Lower lobe of right lung (tissue), 2 donors: ENCODE measurements at regions not wholly inside any gene's neighbourhood (a gene's known extent, or its start where the extent isn't known, plus 50 kb on each side); places are given as distances from the start of the nearest gene placed in this dataset.

Experiments used
- ATAC-seq, 2 donors: fragments of 200-7000 bp; cut with Tn5 transposase; one replicate each; pipeline ENCODE4 v1.9.1; 2020 to 2022; ENCODE audit warnings: mild to moderate bottlenecking in 2 of 2, moderate library complexity in 2 of 2
- DNase-seq: peaks from one replicate; pipeline ENCODE4 v3.0.0-alpha.2; 2020
- H3K27ac ChIP-seq: fragments of 200-600 bp; one replicate; pipeline ENCODE4 v1.8.0; 2022
- H3K27me3 ChIP-seq: fragments of 200-600 bp; one replicate; pipeline ENCODE4 v1.8.0; 2022; ENCODE audit warnings: low read depth
- H3K36me3 ChIP-seq: fragments of 200-600 bp; one replicate; pipeline ENCODE4 v1.8.0; 2022; ENCODE audit warnings: mild to moderate bottlenecking
- H3K4me1 ChIP-seq: fragments of 200-600 bp; one replicate; pipeline ENCODE4 v1.8.0; 2022
- H3K4me3 ChIP-seq: fragments of 200-600 bp; one replicate; pipeline ENCODE4 v1.8.0; 2022; ENCODE audit warnings: mild to moderate bottlenecking
- H3K9me3 ChIP-seq: fragments of 200-600 bp; one replicate; pipeline ENCODE4 v1.8.0; 2022
- intact Hi-C: fragments of 100-400 bp; cut with DNase I; formaldehyde crosslinking; loops from one replicate; pipeline ENCODE4 v1.11.0; 2022
- TF ChIP-seq, protein P1 (sequence below): fragments of 200-600 bp; IDR thresholded peaks from one replicate; pipeline ENCODE4 v1.8.0; 2022; ENCODE audit warnings: antibody characterized with exemption, mild to moderate bottlenecking
- donor health status: DM: no; HTN: yes; CAD: no; lungs with severe emphysema.

DNA sequence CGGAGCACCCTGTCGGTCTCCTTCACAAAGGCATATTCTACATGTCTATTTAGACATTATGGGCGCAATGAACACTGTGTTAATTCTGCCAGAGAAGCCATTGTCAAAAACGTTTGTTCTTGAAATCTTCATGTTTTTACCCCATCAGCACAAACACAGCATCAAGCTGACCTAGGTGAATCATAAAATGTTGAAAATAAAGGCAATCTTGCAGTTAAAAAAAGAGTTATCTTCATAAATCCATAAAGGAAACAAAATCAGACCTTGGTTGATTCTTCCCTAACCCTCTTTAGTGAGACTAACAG is 154.9 kb downstream of the DIO2 start:
- intact Hi-C loops: no loop called here
- H3K27me3 ChIP-seq: no peaks in the 10 kb centered on the region

DNA sequence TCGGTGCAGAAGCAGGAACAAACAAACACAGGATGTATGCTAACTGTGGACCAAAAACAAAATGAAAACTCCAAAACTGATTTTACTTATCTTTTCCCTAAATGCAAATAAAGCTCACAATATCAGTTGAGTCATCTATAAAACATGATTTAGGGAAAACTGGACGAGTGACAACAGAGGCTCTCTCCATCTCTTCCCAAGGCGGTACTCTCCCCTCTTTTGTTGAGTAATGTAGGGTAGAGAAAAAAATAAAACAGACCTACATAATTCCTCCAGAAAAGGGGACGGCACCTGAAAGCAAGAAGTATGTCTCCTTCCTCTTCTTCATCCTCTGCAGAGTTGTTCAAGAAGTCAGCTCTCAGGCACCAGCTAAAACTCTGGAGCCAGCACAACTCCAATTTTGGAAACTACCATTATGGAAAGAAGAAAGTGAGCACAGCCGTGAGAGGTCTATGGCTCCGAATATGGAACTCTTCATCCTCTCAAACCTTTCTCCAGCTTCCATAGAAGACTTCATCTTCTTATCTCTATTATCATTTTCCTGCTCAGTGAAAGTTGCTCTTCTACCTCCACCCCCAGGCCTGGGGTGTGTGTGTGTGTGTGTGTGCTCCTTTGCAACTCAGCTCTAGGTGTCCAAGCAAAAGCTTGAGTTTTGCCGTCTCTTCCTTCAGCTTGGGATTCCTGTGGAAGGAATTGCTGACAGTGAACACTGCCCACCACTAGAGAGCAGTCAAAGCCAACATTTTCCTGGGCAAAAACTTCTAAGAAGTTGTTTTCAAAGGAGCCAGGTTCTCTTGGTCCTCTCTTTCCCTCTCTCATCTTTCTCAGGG is 155.4 kb downstream of the DIO2 start:
- H3K27me3 ChIP-seq: no peaks in the 10 kb centered on the region
- TF ChIP-seq, protein P1, sequence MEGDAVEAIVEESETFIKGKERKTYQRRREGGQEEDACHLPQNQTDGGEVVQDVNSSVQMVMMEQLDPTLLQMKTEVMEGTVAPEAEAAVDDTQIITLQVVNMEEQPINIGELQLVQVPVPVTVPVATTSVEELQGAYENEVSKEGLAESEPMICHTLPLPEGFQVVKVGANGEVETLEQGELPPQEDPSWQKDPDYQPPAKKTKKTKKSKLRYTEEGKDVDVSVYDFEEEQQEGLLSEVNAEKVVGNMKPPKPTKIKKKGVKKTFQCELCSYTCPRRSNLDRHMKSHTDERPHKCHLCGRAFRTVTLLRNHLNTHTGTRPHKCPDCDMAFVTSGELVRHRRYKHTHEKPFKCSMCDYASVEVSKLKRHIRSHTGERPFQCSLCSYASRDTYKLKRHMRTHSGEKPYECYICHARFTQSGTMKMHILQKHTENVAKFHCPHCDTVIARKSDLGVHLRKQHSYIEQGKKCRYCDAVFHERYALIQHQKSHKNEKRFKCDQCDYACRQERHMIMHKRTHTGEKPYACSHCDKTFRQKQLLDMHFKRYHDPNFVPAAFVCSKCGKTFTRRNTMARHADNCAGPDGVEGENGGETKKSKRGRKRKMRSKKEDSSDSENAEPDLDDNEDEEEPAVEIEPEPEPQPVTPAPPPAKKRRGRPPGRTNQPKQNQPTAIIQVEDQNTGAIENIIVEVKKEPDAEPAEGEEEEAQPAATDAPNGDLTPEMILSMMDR: peak; percentile 55
- no peak overlapping the region for H3K27ac ChIP-seq
- no peaks in the 10 kb centered on the region for H3K9me3 ChIP-seq
- no peaks in the 10 kb centered on the region for H3K36me3 ChIP-seq
- no peak overlapping the region for H3K4me3 ChIP-seq
- H3K4me1 ChIP-seq: no peaks in the 10 kb centered on the region
- intact Hi-C loops: no loop called here
- no peak for DNase-seq
- ATAC-seq: peak; percentile 32 to 53

More for the DNA sequence above, 154.9 kb downstream of the DIO2 start:
- Histone ChIP-seq H3K27ac (no peak overlapping the region), H3K4me1 (no peaks in the 10 kb centered on the region), H3K36me3 (no peaks in the 10 kb centered on the region), H3K9me3 (no peaks in the 10 kb centered on the region), H3K4me3 (no peak overlapping the region)
- DNase-seq: no peak
- TF ChIP-seq, protein P1: no peak
- no peak for ATAC-seq

DNA sequence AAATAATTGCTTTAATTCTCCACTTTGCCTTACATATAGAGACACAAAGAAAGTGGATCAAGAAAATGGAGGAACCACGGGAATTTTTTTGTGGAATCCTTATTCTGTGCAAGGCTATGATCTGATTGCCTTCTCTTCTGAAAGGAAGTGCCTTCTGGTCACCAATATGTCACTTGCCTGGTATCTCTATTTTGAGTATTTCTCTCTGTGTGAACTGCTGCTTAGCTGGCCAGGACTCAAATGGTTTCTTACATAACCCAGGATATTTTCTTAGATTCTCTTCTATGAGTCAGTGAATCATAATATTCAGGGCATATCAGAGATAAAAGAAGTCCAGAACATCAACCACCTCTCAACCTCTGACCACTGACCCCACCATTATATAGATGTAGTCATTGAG is 156.1 kb downstream of the DIO2 start:
- ATAC-seq (no peak), DNase-seq (no peak)
- Histone ChIP-seq H3K4me1 (no peaks in the 10 kb centered on the region), H3K27me3 (no peaks in the 10 kb centered on the region), H3K36me3 (no peaks in the 10 kb centered on the region), H3K27ac (no peak overlapping the region), H3K9me3 (no peaks in the 10 kb centered on the region), H3K4me3 (no peak overlapping the region)
- TF ChIP-seq, protein P1: no peak
- intact Hi-C loops: no loop called here

DNA sequence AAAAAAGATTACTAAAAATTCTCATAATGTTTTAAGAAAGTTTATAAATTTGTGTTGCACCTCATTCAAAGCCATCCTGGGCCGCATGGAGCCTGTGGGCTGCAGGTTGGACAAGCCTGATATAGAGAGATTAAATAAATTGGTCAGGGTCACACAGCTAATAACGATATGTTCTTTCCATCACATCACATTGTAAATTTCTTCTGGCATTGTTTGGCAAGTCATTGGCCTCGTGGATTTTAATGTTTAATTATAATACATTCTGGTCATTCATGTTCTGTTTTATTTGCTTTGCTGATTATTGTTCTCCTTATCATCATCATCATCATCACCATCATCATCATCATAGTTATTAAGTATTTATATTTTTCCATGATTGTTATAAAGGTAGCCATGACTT is 157.3 kb downstream of the DIO2 start:
- ATAC-seq (no peak), DNase-seq (no peak)
- Histone ChIP-seq H3K27me3 (no peaks in the 10 kb centered on the region), H3K36me3 (no peaks in the 10 kb centered on the region), H3K9me3 (no peaks in the 10 kb centered on the region), H3K4me3 (no peak overlapping the region), H3K4me1 (no peaks in the 10 kb centered on the region), H3K27ac (no peak overlapping the region)
- TF ChIP-seq, protein P1: no peak
- intact Hi-C loops: no loop called here

DNA sequence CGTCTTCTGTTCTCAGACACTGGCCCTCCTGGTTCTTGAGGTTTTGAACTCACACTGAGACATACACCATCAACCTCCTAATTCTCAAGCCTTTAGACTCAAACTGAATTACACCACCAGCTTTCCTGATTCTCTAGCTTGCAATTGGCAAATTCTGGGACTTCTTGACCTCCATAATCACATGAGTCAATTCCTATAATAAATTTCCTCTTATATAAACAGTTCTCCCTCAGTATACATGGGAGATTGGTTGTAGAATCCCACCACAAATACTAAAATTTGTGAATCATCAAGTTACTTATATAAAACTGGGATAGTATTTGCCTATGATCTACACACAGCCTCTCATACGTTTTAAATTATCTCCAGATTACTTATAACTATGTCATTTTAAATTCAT is 162.2 kb downstream of the DIO2 start:
- ATAC-seq (no peak), DNase-seq (no peak)
- no peaks in the 10 kb centered on the region for H3K36me3 ChIP-seq
- no peak overlapping the region for H3K4me3 ChIP-seq
- TF ChIP-seq, protein P1: no peak
- no peak overlapping the region for H3K27ac ChIP-seq
- no peaks in the 10 kb centered on the region for H3K4me1 ChIP-seq
- no peaks in the 10 kb centered on the region for H3K9me3 ChIP-seq
- intact Hi-C loops: no loop called here
- no peaks in the 10 kb centered on the region for H3K27me3 ChIP-seq
